NOMO-1 treated with dmso at 0.1 percent for 144 hours (cell line): ENCODE measurements at regions not wholly inside any gene's neighbourhood (a gene's known extent, or its start where the extent isn't known, plus 50 kb on each side); places are given as distances from the start of the nearest gene placed in this dataset.

Source experiments
- DNase-seq: peaks from one replicate; lab custom pipeline; 2025; ENCODE audit not compliant: unreplicated experiment; lab: John Stamatoyannopoulos, UW

- no peak for DNase-seq
Measured at GRCh38 chr15:77688693-77689092, 56.0 kb upstream of the LINGO1 start.

GRCh38 chr15:77688266-77688665 lies 55.6 kb upstream of the LINGO1 start:
- DNase-seq = no peak

- no peak for DNase-seq
Measured at GRCh38 chr15:77685082-77685815, 52.5 kb upstream of the LINGO1 start.

GRCh38 chr15:77684341-77685081 lies 51.8 kb upstream of the LINGO1 start:
- no peak for DNase-seq

- no peak for DNase-seq
Measured at GRCh38 chr15:77682564-77682963, 49.9 kb upstream of the LINGO1 start.
